Epidermal melanocyte (primary cell): ENCODE measurements at regions not wholly inside any gene's neighbourhood (a gene's known extent, or its start where the extent isn't known, plus 50 kb on each side); places are given as distances from the start of the nearest gene placed in this dataset.
"Not testable (repeated sequence)": the region's sequence is repeated elsewhere in the genome, so short reads cannot be mapped to it uniquely, and the experiment has no call there.

Experiments used
- DNase-seq: peaks from one replicate; pipeline ENCODE4 v3.0.0; 2011; ENCODE audit warnings: low spot score; ENCODE audit not compliant: insufficient read length

DNA sequence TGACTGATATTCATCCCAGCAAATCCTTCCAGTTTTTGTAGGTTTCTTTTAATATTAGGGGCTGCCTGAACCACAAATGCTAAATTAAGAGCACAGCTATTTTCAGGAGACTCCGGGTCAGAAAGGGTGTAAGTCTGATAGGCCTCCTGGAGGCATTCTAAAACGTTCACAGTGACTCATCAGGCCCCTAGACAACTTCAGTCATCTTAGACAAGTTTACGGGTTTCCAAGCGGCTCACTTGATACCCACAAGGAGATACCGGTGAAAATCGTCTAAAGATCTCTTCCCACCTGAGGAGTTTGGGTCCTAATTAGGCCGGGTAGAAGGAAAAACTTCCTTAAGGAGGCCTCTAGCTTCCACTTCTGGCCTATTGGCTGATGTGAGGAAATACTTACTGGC is 342.7 kb upstream of the USP9Y start:
- DNase-seq: no peak

DNA sequence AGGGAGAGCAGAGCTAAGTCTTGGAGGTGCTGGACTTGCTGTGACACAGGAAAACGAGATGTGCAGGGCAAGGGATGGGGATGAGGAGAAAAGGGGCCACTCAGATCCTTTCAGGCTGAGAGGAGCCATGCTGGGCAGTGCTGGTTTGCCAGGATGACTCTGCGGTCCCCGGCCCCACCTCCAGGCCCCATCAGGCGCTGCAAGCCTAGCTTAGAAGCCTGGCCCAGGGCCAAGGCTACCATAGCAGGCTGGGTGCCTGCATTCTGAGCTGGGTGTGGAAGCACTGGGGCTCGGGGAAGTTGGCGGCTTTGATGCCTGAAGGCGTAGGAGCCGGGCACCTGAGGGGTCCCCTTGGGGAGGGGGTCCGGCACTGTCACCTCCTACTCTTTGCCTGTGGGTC is 341.2 kb upstream of the USP9Y start:
- DNase-seq: no peak

DNA sequence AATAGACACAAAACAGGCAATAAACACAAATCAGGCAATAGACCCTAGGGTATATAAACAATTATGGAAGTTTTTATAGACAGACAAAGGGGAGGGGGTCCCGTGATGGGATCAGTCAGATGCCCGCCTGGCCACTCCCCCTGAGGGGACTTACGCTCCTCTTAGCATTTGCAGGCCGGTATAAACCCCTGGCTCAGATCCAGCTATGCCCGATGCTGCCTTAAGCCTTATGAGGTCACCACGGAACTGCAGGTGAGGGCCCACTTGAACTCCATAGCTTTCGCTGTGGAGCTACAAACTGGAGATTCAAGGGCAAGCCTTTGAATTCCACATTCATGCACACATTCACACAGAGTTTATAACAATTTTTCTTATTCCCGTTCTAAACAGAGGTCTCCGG is 340.5 kb upstream of the USP9Y start:
- DNase-seq: no peak

GRCh38 chrY:12365311-12365910 is 335.6 kb upstream of the USP9Y start:
- DNase-seq: no peak

GRCh38 chrY:12374588-12374987 is 326.4 kb upstream of the USP9Y start:
- not testable (repeated sequence) for DNase-seq

DNA sequence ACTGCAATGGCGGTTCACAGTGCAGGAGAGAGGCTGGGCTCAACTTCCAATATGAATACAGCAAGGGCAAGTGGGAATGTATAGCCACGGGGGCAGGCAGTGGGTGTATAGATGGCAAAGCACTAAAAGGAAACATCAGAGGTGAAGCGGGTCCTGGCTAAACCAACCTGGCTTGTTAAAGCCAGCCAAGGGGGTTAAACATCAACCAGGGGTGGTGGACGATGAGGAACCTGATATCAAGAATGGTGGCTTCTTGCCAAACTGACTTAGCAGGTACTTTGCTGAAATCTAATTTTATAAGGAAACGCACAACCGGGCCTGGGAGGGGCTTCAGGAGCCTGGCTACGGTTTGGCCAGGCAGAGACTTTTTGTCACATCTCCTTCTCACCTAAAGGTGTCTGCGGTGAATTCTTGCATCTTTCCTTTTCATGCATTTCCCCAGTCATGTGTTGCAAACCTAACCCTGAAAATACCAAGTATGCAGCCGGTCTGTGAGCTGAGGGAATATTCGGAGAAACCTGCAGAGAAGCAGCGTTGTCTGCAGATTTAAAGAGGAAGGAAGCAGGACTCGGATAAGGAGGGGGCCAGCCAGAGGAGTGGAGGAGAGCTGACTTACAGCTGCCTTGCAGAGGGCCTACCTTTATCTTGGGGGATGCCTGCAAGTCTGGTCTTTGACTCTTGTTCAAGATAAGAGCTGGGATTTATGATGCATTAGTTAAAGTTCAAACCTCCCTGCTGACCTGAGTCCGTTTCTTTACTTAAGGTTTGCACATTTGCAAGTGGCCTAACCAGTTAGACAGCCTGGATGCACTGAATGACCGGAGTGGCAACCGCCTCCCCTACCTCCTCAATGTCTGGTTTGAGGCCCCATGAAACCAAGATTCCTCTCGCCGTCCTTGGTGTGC is 309.1 kb upstream of the USP9Y start:
- not testable (repeated sequence) for DNase-seq

- no peak for DNase-seq
These were observed 307.8 kb upstream of the USP9Y start for GRCh38 chrY:12393190-12393589.

DNA sequence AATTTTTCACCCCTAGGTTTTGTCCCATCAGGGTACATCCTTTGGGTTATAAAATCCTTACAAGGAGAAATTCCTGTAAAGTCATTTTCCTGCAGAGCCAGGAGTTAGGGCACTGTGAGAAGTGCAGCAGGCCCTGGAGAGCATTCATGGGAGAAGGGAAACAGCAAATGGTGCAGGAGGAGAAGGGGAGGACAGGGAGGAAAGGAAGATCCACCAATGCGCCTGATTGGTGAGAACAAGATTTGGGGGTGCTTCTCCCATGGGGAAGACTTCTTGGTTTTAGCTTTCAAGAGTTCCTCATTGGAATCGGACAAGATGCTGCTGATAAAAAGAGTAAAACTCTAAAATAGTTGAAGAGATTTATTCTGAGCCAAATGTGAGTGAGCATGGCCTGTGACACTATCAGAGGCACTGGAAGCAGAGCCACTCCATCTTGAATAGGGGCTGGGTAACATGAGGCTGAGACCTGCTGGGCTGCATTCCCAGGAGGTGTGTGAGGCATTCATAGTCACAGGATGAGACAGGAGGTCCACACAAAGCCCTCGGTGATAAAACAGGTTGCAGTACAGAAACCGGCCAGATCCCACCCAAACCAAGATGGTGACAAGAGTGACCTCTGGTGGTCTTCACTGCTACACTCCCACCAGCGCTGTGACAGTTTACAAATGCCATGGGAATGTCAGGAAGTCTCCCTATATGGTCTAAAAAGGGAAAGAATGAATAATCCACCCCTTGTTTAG is 305.5 kb upstream of the USP9Y start:
- DNase-seq: not testable (repeated sequence)

DNA sequence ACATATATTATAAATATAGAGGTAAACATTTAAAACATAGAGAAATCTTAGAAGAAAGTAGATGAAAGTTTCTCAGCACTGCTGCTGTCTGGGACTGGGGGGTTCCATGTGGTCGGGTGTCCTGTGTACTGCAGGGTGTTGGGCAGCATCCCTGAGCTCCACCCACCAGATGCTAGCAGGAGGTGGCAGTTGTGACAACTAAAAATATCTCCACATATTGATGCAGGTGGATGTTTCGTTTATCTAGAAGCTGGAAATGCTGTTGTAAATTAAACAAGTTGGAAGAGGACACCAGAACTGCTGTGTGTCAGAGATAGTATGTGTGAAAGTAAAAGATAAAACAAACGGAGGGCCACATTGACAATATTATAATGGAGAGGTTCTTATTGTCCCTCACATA is 297.1 kb upstream of the USP9Y start:
- no peak for DNase-seq

GRCh38 chrY:12408236-12408635 is 292.8 kb upstream of the USP9Y start:
- no peak for DNase-seq

DNA sequence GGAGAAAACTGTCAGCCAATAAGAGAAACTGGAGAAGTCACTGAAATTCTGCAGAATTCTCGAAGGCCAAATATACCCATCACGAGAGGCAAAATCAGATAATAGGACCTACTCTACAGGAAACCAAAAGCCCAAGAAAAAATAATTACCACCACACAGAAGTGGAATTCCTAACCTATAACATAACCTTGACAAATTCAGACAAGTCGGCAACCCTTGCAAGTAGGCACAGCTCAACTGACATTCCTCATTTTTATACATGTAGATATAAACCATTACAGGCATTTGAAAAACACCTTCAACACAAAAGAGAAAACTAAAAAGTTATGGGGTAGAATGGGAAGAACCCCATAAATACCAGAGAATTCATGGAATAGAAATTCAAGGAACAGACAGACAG is 290.3 kb upstream of the USP9Y start:
- DNase-seq: no peak

- no peak for DNase-seq
These were observed 279.8 kb upstream of the USP9Y start for GRCh38 chrY:12421072-12421787.

- no peak for DNase-seq
These were observed 279.3 kb upstream of the USP9Y start for GRCh38 chrY:12421788-12422124.

- DNase-seq: no peak
These were observed 278.5 kb upstream of the USP9Y start for GRCh38 chrY:12422536-12422935.

DNA sequence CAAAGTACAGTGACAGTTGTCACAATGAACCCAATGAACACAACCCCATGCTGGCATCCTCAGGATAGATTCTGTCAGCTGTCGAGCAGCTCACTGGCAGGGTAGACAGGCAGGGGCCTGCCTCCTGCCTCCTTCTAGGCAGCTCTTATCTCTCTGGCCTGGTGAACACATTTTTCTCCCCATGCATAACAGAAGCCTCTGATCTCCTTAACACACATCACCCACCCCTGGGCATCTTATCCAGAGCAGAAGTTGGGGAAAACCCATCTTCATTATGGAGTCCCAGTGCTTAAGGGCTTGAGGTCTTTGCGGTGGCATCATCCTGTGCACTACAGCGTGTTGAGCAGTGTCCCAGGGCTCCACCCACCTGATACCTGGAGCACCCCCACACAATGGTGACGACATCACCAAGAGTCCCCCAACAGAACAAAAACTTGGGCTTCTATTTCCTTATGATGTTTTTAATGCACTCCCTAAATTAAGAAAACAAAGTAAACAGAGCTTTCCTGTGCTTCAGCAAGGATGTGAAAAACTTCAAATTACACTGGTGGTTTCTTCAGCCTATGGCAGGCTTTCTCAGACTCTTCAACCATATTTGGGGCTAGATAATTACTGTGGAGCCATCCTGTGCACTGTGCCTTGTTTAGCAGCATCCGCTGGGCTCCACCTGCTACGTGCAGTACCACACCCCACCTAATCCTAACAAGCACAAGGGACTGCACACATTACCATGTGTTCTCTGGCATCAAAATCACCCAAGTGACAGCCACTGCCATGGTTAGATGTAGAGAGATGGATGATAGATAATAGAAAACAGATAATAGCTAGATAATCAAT is 277.4 kb upstream of the USP9Y start:
- no peak for DNase-seq

- no peak for DNase-seq
These were observed 275.5 kb upstream of the USP9Y start for GRCh38 chrY:12425506-12425905.

DNA sequence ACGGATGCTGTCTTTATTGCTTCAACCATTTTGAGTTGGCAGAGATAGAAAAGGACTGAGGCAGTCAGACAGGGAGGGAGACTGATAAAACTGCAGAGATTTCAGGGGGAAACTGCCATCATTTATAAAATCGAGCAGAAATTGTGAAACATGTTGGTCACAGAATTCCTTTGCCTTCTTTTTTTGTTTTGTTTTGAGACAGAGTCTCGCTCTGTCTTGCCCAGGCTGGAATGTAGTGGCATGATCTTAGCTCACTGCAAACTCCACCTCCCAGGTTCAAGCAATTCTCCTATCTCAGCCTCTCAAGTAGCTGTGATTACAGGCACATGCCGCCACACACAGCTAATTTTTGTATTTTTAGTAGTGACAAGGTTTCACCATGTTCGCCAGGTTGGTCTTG is 273.7 kb upstream of the USP9Y start:
- DNase-seq: no peak

- no peak for DNase-seq
These were observed 269.5 kb upstream of the USP9Y start for GRCh38 chrY:12431546-12431945.

DNA sequence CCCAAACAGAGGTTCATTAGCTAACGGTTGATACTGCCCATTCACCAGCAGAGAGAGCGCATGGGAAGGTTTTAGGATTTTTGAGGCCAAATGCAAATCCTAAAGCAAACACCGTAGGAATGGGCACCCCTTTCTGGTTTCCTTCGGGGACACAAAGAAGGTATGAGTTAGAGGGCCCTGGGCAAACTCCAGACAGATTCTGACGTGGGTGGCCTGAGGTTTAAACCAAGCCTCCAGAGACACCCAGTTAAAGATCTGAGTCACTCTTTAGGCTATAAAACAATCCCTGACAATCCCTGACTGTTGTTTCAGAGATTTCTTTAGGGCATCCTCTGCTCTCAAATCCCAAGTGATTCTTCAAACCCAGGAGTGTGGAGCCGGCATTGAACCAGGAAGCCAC is 262.2 kb upstream of the USP9Y start:
- DNase-seq: not testable (repeated sequence)

- no peak for DNase-seq
These were observed 256.8 kb upstream of the USP9Y start for GRCh38 chrY:12444200-12444599.
